Glomerular visceral epithelial cell (primary cell): ENCODE measurements at regions not wholly inside any gene's neighbourhood (a gene's known extent, or its start where the extent isn't known, plus 50 kb on each side); places are given as distances from the start of the nearest gene placed in this dataset.
A peak's percentile ranks its signal among the peaks of the same experiment; 100 is the strongest.

Source experiments
- DNase-seq: peaks from one replicate; pipeline ENCODE4 v3.0.0-alpha.2; 2016; ENCODE audit errors: extremely low spot score

- no peak for DNase-seq
Observed at GRCh38 chr18:71012789-71013188, 723.9 kb downstream of the SOCS6 start.

GRCh38 chr18:71011389-71011788, 722.5 kb downstream of the SOCS6 start:
- DNase-seq: no peak

- no peak for DNase-seq
Observed at GRCh38 chr18:71008257-71008656, 719.4 kb downstream of the SOCS6 start.

- DNase-seq: no peak
Observed at GRCh38 chr18:71001597-71001996, 712.8 kb downstream of the SOCS6 start.

- DNase-seq: no peak
Observed at GRCh38 chr18:70998490-70998889, 709.6 kb downstream of the SOCS6 start.

- no peak for DNase-seq
Observed at GRCh38 chr18:70994116-70994515, 705.3 kb downstream of the SOCS6 start.

- no peak for DNase-seq
Observed at GRCh38 chr18:70991577-70991976, 702.7 kb downstream of the SOCS6 start.

- DNase-seq: no peak
Observed at GRCh38 chr18:70985948-70986347, 697.1 kb downstream of the SOCS6 start.

GRCh38 chr18:70982292-70982691, 693.4 kb downstream of the SOCS6 start:
- no peak for DNase-seq

GRCh38 chr18:70981400-70982140, 692.7 kb downstream of the SOCS6 start:
- no peak for DNase-seq

- no peak for DNase-seq
Observed at GRCh38 chr18:70973626-70974025, 684.8 kb downstream of the SOCS6 start.

- DNase-seq: no peak
Observed at GRCh38 chr18:70966419-70966818, 677.6 kb downstream of the SOCS6 start.

- no peak for DNase-seq
Observed at GRCh38 chr18:70961939-70962338, 673.1 kb downstream of the SOCS6 start.

- DNase-seq: no peak
Observed at GRCh38 chr18:70956554-70956953, 667.7 kb downstream of the SOCS6 start.

GRCh38 chr18:70936160-70936559, 647.3 kb downstream of the SOCS6 start:
- DNase-seq: no peak

GRCh38 chr18:70931942-70932814, 643.3 kb downstream of the SOCS6 start:
- peak; percentile 11 for DNase-seq

- no peak for DNase-seq
Observed at GRCh38 chr18:70920840-70921374, 632.1 kb downstream of the SOCS6 start.

- DNase-seq: no peak
Observed at GRCh38 chr18:70907673-70908072, 618.8 kb downstream of the SOCS6 start.

- no peak for DNase-seq
Observed at GRCh38 chr18:70892381-70892780, 603.5 kb downstream of the SOCS6 start.

GRCh38 chr18:70870292-70870691, 581.4 kb downstream of the SOCS6 start:
- DNase-seq: no peak

- no peak for DNase-seq
Observed at GRCh38 chr18:70848329-70848728, 559.5 kb downstream of the SOCS6 start.

- no peak for DNase-seq
Observed at GRCh38 chr18:70840649-70841048, 551.8 kb downstream of the SOCS6 start.

GRCh38 chr18:70827632-70828031, 538.8 kb downstream of the SOCS6 start:
- DNase-seq: no peak
